ENCODE measurements at regions not wholly inside any gene's neighbourhood (a gene's known extent, or its start where the extent isn't known, plus 50 kb on each side); places are given as distances from the start of the nearest gene placed in this dataset.

GRCh38 chr5:57711471-57711870 is 228.9 kb upstream of the ACTBL2 start:
- Histone ChIP-seq H3K4ac (ENCODE audit: low read length) (no peak overlapping the region), H4K8ac (ENCODE audit: low read depth, low read length) (no peak overlapping the region), H2BK120ac (ENCODE audit: low read depth, low read length) (no peak overlapping the region), H2BK15ac (ENCODE audit: low read length) (no peak overlapping the region), H2BK12ac (ENCODE audit: low read length) (no peak overlapping the region), H3K4me2 (ENCODE audit: insufficient read depth, low read length, poor library complexity, severe bottlenecking) (no peak overlapping the region), H2AK5ac (ENCODE audit: low read depth, low read length) (no peak overlapping the region), H3K36me3 (replicated peaks in 1 of 2; ENCODE audit: control insufficient read depth in 2 of 2, insufficient read depth in 2 of 2, low read length in 2 of 2) (no peaks in the 10 kb centered on the region), H4K91ac (ENCODE audit: low read depth, low read length, poor library complexity) (no peak overlapping the region), H2BK5ac (ENCODE audit: low read length) (no peak overlapping the region), H3K79me1 (ENCODE audit: low read depth, low read length) (no peaks in the 10 kb centered on the region), H3K14ac (ENCODE audit: low read length) (no peak overlapping the region), H3K23ac (ENCODE audit: low read depth, low read length, poor library complexity) (no peak overlapping the region), H3K18ac (ENCODE audit: low read length) (no peak overlapping the region), H3K27ac (replicated peaks; ENCODE audit: low read length) (no peak overlapping the region), H3K9ac (ENCODE audit: low read depth, low read length, poor library complexity) (no peak overlapping the region), H3K4me3 (ENCODE audit: low read length in 2 of 2) (no peak overlapping the region), H3K4me1 (ENCODE audit: control insufficient read depth in 2 of 2, insufficient read depth in 1 of 2, low read depth in 1 of 2, low read length in 2 of 2) (peaks cover 0 to 8% of the 10 kb centered on the region in 2 donors), H3K27me3 (ENCODE audit: control insufficient read depth in 3 of 3, insufficient read depth in 3 of 3, low read depth in 1 of 3, low read length in 3 of 3) (no peaks in the 10 kb centered on the region), H3K9me3 (replicated peaks in 1 of 2; ENCODE audit: control insufficient read depth in 2 of 2, insufficient read depth in 1 of 2, low read depth in 1 of 2, low read length in 2 of 2) (peaks cover 0 to 3% of the 10 kb centered on the region in 2 donors), H2AFZ (ENCODE audit: low read length) (peak overlapping the region; percentile 54)
- no peak for DNase-seq (ENCODE audit: low spot score)
- no CpG with 5 or more reads among the region's 2 CpGs for WGBS, 2 donors (ENCODE audit: extremely low coverage in 2 of 2, insufficient read length in 2 of 2, insufficient replicate concordance in 1 of 2)

GRCh38 chr5:57710126-57710525 is 227.5 kb upstream of the ACTBL2 start:
- H3K4me2 ChIP-seq (ENCODE audit: insufficient read depth, low read length, poor library complexity, severe bottlenecking), result no peak overlapping the region
- no peak overlapping the region for H2AK5ac ChIP-seq (ENCODE audit: low read depth, low read length)
- no peak overlapping the region for H2BK120ac ChIP-seq (ENCODE audit: low read depth, low read length)
- no peak overlapping the region for H3K23ac ChIP-seq (ENCODE audit: low read depth, low read length, poor library complexity)
- H4K8ac ChIP-seq (ENCODE audit: low read depth, low read length), result no peak overlapping the region
- H3K79me1 ChIP-seq (ENCODE audit: low read depth, low read length), result no peaks in the 10 kb centered on the region
- H3K9ac ChIP-seq (ENCODE audit: low read depth, low read length, poor library complexity), result no peak overlapping the region
- H3K4ac ChIP-seq (ENCODE audit: low read length), result no peak overlapping the region
- no peak overlapping the region for H3K4me3 ChIP-seq (ENCODE audit: low read length in 2 of 2)
- no peak overlapping the region for H3K18ac ChIP-seq (ENCODE audit: low read length)
- H2BK12ac ChIP-seq (ENCODE audit: low read length), result no peak overlapping the region
- no peak overlapping the region for H4K91ac ChIP-seq (ENCODE audit: low read depth, low read length, poor library complexity)
- H2BK5ac ChIP-seq (ENCODE audit: low read length), result no peak overlapping the region
- no peak overlapping the region for H2BK15ac ChIP-seq (ENCODE audit: low read length)
- no peak overlapping the region for H3K27ac ChIP-seq (replicated peaks; ENCODE audit: low read length)
- no peaks in the 10 kb centered on the region for H3K36me3 ChIP-seq (replicated peaks in 1 of 2; ENCODE audit: control insufficient read depth in 2 of 2, insufficient read depth in 2 of 2, low read length in 2 of 2)
- H3K9me3 ChIP-seq (replicated peaks in 1 of 2; ENCODE audit: control insufficient read depth in 2 of 2, insufficient read depth in 1 of 2, low read depth in 1 of 2, low read length in 2 of 2), result peaks cover 0 to 3% of the 10 kb centered on the region in 2 donors
- no peaks in the 10 kb centered on the region for H3K27me3 ChIP-seq (ENCODE audit: control insufficient read depth in 3 of 3, insufficient read depth in 3 of 3, low read depth in 1 of 3, low read length in 3 of 3)
- no peak for DNase-seq (ENCODE audit: low spot score)
- no peak overlapping the region for H2AFZ ChIP-seq (ENCODE audit: low read length)
- WGBS, 2 donors (ENCODE audit: extremely low coverage in 2 of 2, insufficient read length in 2 of 2, insufficient replicate concordance in 1 of 2), result no CpG with 5 or more reads among the region's 1 CpG
- no peak overlapping the region for H3K14ac ChIP-seq (ENCODE audit: low read length)
- H3K4me1 ChIP-seq (ENCODE audit: control insufficient read depth in 2 of 2, insufficient read depth in 1 of 2, low read depth in 1 of 2, low read length in 2 of 2), result peaks cover 0 to 8% of the 10 kb centered on the region in 2 donors

DNA sequence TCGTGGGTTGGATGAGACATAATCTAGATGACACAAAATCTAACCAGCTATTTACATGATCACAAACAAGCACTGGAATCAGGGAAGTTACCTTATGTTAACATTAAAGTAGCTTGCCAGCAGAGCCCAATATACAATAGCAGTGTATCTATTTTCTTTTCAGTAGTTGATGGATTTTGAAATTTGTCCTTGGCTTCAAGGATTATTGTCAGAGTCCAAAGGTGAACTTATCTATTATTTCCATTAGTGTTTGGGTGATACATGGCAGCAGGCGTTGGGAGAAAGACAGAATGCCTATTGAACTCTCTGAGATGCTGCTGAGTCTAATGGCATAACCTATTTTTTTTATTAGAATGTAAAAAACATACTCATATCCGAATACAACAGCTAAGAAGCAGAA is 223.2 kb upstream of the ACTBL2 start:
- Histone ChIP-seq H3K36me3 (replicated peaks in 1 of 2; ENCODE audit: control insufficient read depth in 2 of 2, insufficient read depth in 2 of 2, low read length in 2 of 2) (no peaks in the 10 kb centered on the region), H3K9ac (ENCODE audit: low read depth, low read length, poor library complexity) (no peak overlapping the region), H3K27ac (replicated peaks; ENCODE audit: low read length) (no peak overlapping the region), H2AFZ (ENCODE audit: low read length) (no peak overlapping the region), H2BK12ac (ENCODE audit: low read length) (no peak overlapping the region), H3K4me1 (ENCODE audit: control insufficient read depth in 2 of 2, insufficient read depth in 1 of 2, low read depth in 1 of 2, low read length in 2 of 2) (no peaks in the 10 kb centered on the region), H2AK5ac (ENCODE audit: low read depth, low read length) (no peak overlapping the region), H3K18ac (ENCODE audit: low read length) (no peak overlapping the region), H2BK5ac (ENCODE audit: low read length) (no peak overlapping the region), H3K23ac (ENCODE audit: low read depth, low read length, poor library complexity) (no peak overlapping the region), H4K91ac (ENCODE audit: low read depth, low read length, poor library complexity) (no peak overlapping the region), H2BK15ac (ENCODE audit: low read length) (no peak overlapping the region), H3K9me3 (replicated peaks in 1 of 2; ENCODE audit: control insufficient read depth in 2 of 2, insufficient read depth in 1 of 2, low read depth in 1 of 2, low read length in 2 of 2) (peaks cover 0 to 7% of the 10 kb centered on the region in 2 donors), H4K8ac (ENCODE audit: low read depth, low read length) (no peak overlapping the region), H3K14ac (ENCODE audit: low read length) (no peak overlapping the region), H3K4me3 (ENCODE audit: low read length in 2 of 2) (no peak overlapping the region), H3K79me1 (ENCODE audit: low read depth, low read length) (no peaks in the 10 kb centered on the region), H3K4ac (ENCODE audit: low read length) (no peak overlapping the region), H2BK120ac (ENCODE audit: low read depth, low read length) (no peak overlapping the region), H3K27me3 (ENCODE audit: control insufficient read depth in 3 of 3, insufficient read depth in 3 of 3, low read depth in 1 of 3, low read length in 3 of 3) (no peaks in the 10 kb centered on the region), H3K4me2 (ENCODE audit: insufficient read depth, low read length, poor library complexity, severe bottlenecking) (no peak overlapping the region)
- no peak for DNase-seq (ENCODE audit: low spot score)
- no CpG with 5 or more reads among the region's 3 CpGs for WGBS, 2 donors (ENCODE audit: extremely low coverage in 2 of 2, insufficient read length in 2 of 2, insufficient replicate concordance in 1 of 2)

- no CpG with 5 or more reads among the region's 1 CpG for whole genome bisulfite sequencing, 2 donors (ENCODE audit: extremely low coverage in 2 of 2, insufficient read length in 2 of 2, insufficient replicate concordance in 1 of 2)
Measured at GRCh38 chr5:57703721-57704120, 221.1 kb upstream of the ACTBL2 start.

More at GRCh38 chr5:57703721-57704120, 221.1 kb upstream of the ACTBL2 start:
- Histone ChIP-seq H2BK5ac (ENCODE audit: low read length) (no peak overlapping the region), H2AFZ (ENCODE audit: low read length) (no peak overlapping the region), H3K4me3 (ENCODE audit: low read length in 2 of 2) (no peak overlapping the region), H3K18ac (ENCODE audit: low read length) (no peak overlapping the region), H2BK15ac (ENCODE audit: low read length) (no peak overlapping the region), H2AK5ac (ENCODE audit: low read depth, low read length) (no peak overlapping the region), H3K27me3 (ENCODE audit: control insufficient read depth in 3 of 3, insufficient read depth in 3 of 3, low read depth in 1 of 3, low read length in 3 of 3) (no peaks in the 10 kb centered on the region), H3K79me1 (ENCODE audit: low read depth, low read length) (no peaks in the 10 kb centered on the region), H3K4me2 (ENCODE audit: insufficient read depth, low read length, poor library complexity, severe bottlenecking) (no peak overlapping the region), H2BK12ac (ENCODE audit: low read length) (no peak overlapping the region), H4K8ac (ENCODE audit: low read depth, low read length) (no peak overlapping the region), H2BK120ac (ENCODE audit: low read depth, low read length) (no peak overlapping the region), H3K4ac (ENCODE audit: low read length) (no peak overlapping the region), H3K14ac (ENCODE audit: low read length) (no peak overlapping the region), H3K27ac (replicated peaks; ENCODE audit: low read length) (no peak overlapping the region), H3K9ac (ENCODE audit: low read depth, low read length, poor library complexity) (no peak overlapping the region), H3K4me1 (ENCODE audit: control insufficient read depth in 2 of 2, insufficient read depth in 1 of 2, low read depth in 1 of 2, low read length in 2 of 2) (peaks cover 2 to 3% of the 10 kb centered on the region in 2 donors), H3K9me3 (replicated peaks in 1 of 2; ENCODE audit: control insufficient read depth in 2 of 2, insufficient read depth in 1 of 2, low read depth in 1 of 2, low read length in 2 of 2) (peaks cover 0 to 4% of the 10 kb centered on the region in 2 donors), H3K36me3 (replicated peaks in 1 of 2; ENCODE audit: control insufficient read depth in 2 of 2, insufficient read depth in 2 of 2, low read length in 2 of 2) (no peaks in the 10 kb centered on the region), H3K23ac (ENCODE audit: low read depth, low read length, poor library complexity) (no peak overlapping the region), H4K91ac (ENCODE audit: low read depth, low read length, poor library complexity) (no peak overlapping the region)
- no peak for DNase-seq (ENCODE audit: low spot score)

Data from neuronal stem cell (in vitro differentiated cells).